Uterus (tissue), 2 donors: ENCODE measurements at regions not wholly inside any gene's neighbourhood (a gene's known extent, or its start where the extent isn't known, plus 50 kb on each side); places are given as distances from the start of the nearest gene placed in this dataset.

Source experiments
- CTCF ChIP-seq, 4 experiments: fragments of 200-600 bp in 2 of 4; fragments of 450-650 bp in 2 of 4; sonication (generic) in 2 of 4; IDR thresholded peaks; one replicate each; pipeline ENCODE4 v1.5.1; 2016 to 2019; ENCODE audit warnings: antibody characterized with exemption in 4 of 4, mild to moderate bottlenecking in 2 of 4, moderate library complexity in 1 of 4
- POLR2A ChIP-seq, 2 donors: fragments of 450-650 bp; IDR thresholded peaks; one replicate each; pipeline ENCODE4 v1.6.1; 2016; ENCODE audit warnings: antibody characterized with exemption in 2 of 2, mild to moderate bottlenecking in 1 of 2, moderate library complexity in 1 of 2

GRCh38 chr20:39784693-39785092, 822.5 kb downstream of the DHX35 start:
- TF ChIP-seq POLR2A (IDR thresholded peaks at IDR 0.05) (no peak), CTCF (IDR thresholded peaks at IDR 0.05) (no peak)
